Caco-2 (cell line): ENCODE measurements at regions not wholly inside any gene's neighbourhood (a gene's known extent, or its start where the extent isn't known, plus 50 kb on each side); places are given as distances from the start of the nearest gene placed in this dataset.

ENCODE experiments used
- BruUV-seq: library from RNA; stranded (reverse); fragments of 400-500 nt; replicated peaks from 2 replicates; lab custom pipeline; 2021; lab: Mats Ljungman, UMichigan
- CTCF ChIA-PET: fragments of 300-600 bp; sonication (Branson Sonifier 250); formaldehyde crosslinking; loops from one replicate; lab custom pipeline; 2022; ENCODE audit warnings: antibody characterized with exemption; lab: Charles Lee
- POLR2A ChIA-PET: fragments of 300-600 bp; sonication (Branson Sonifier 250); formaldehyde crosslinking; loops from one replicate; lab custom pipeline; 2022; ENCODE audit warnings: antibody characterized with exemption; lab: Charles Lee
- DNase-seq, 2 experiments: peaks; one replicate each; pipeline versions ENCODE4 v3.0.0 to v3.0.0-alpha.2; 2020 to 2022
- H3K27me3 ChIP-seq: replicated peaks from 2 replicates; pipeline ENCODE4 v1.6.0; 2011; ENCODE audit warnings: low read length; ENCODE audit not compliant: control insufficient read depth, insufficient read depth
- H3K36me3 ChIP-seq: 2 replicates; pipeline ENCODE4 v1.5.1; 2011; ENCODE audit warnings: low read length; ENCODE audit not compliant: control insufficient read depth, insufficient read depth
- H3K4me1 ChIP-seq: fragments of 250-450 bp; sonication (Bioruptor Pico); 2 replicates; pipeline ENCODE4 v1.5.1; 2020; ENCODE audit warnings: mild to moderate bottlenecking
- H3K4me3 ChIP-seq: 2 replicates; pipeline ENCODE4 v1.5.1; 2011; ENCODE audit warnings: low read depth, mild to moderate bottlenecking, control low read depth, low read length
- H3K9me3 ChIP-seq: fragments of 250-450 bp; sonication (Bioruptor Pico); 2 replicates; pipeline ENCODE4 v1.5.1; 2020; ENCODE audit warnings: mild to moderate bottlenecking, moderate library complexity
- H3K27ac Mint-ChIP-seq: one replicate; pipeline ENCODE4 v1.8.0; 2022; ENCODE audit warnings: mixed read lengths; ENCODE audit not compliant: unreplicated experiment
- H3K27me3 Mint-ChIP-seq: one replicate; pipeline ENCODE4 v1.8.0; 2022; ENCODE audit warnings: mixed read lengths; ENCODE audit not compliant: insufficient read depth, unreplicated experiment
- H3K36me3 Mint-ChIP-seq: one replicate; pipeline ENCODE4 v1.8.0; 2022; ENCODE audit warnings: mild to moderate bottlenecking, mixed read lengths; ENCODE audit not compliant: insufficient read depth, unreplicated experiment
- H3K4me1 Mint-ChIP-seq: one replicate; pipeline ENCODE4 v1.8.0; 2022; ENCODE audit warnings: low read depth, mixed read lengths; ENCODE audit not compliant: unreplicated experiment
- H3K4me3 Mint-ChIP-seq: one replicate; pipeline ENCODE4 v1.8.0; 2022; ENCODE audit warnings: mild to moderate bottlenecking, moderate library complexity, mixed read lengths; ENCODE audit not compliant: unreplicated experiment
- H3K9me3 Mint-ChIP-seq: one replicate; pipeline ENCODE4 v1.8.0; 2022; ENCODE audit warnings: mixed read lengths; ENCODE audit not compliant: unreplicated experiment
- CTCF ChIP-seq, 2 experiments: fragments of 200-600 bp in 1 of 2; IDR thresholded peaks; 1 replicate in 1 of 2; 2 replicates in 1 of 2; pipeline versions ENCODE4 v1.5.1 to v1.8.0; 2011 to 2022; ENCODE audit warnings: antibody characterized with exemption in 1 of 2, control low read depth in 1 of 2, inconsistent platforms in 1 of 2, low read depth in 1 of 2, low read length in 1 of 2, mild to moderate bottlenecking in 1 of 2, moderate library complexity in 1 of 2; ENCODE audit not compliant: insufficient read depth in 1 of 2, severe bottlenecking in 1 of 2, unreplicated experiment in 1 of 2
- intact Hi-C: fragments of 100-400 bp; cut with micrococcal nuclease; formaldehyde crosslinking; loops from one replicate; pipeline ENCODE4 v1.10.0; 2022; ENCODE audit not compliant: unreplicated experiment

DNA sequence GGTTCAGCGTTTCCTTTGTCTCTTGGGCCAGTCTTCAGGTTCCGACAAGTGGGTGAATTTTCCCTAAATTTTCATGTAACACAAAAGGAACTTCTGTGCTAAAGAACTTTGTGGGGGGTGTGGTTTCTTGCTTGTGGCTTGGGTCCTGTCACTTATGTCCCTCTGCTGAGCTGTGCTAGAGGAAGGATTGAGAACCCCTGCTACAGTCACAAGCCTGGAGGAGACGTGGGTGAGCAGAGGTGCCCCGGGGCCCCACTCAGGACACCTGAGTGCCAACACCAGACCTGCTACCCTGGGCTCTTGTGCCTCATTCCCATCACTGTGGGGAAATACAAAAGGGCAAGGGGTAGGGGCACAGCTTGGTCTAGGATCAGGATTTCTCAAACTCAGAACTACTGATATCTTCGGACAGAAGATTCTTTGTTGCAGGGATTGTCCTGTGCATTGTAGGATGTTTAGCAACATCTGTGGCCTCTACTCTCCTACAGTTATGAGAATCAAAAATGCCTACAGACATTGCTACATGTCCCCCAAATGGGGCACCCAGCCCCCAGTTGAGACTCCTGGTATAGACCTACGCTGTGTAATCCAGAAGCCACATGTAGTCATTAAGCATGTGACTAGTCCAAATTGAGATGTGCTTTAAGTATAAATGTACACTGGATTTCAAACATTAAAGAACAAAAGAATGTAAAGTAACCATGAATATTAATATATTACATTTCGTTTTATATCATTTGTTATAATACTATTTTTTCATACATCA, 128.7 kb downstream of the LY86 start:
- ChIA-PET CTCF (no interaction called here), POLR2A (no interaction called here)
- H3K4me3 Mint-ChIP-seq: no peak overlapping the region

GRCh38 chr6:6717953-6718352, 129.4 kb downstream of the LY86 start:
- no peaks in the 10 kb centered on the region for H3K27me3 ChIP-seq
- H3K4me3 Mint-ChIP-seq: no peak overlapping the region
- intact Hi-C loops: no loop called here
- no peaks in the 10 kb centered on the region for H3K36me3 Mint-ChIP-seq
- H3K4me1 ChIP-seq: peaks cover 4% of the 10 kb centered on the region
- peaks cover 9% of the 10 kb centered on the region for H3K4me1 Mint-ChIP-seq
- ChIA-PET CTCF (no interaction called here), POLR2A (no interaction called here)
- H3K27ac Mint-ChIP-seq: no peak overlapping the region
- H3K27me3 Mint-ChIP-seq: no peaks in the 10 kb centered on the region
- no peak overlapping the region for H3K4me3 ChIP-seq
- no peaks in the 10 kb centered on the region for H3K9me3 ChIP-seq
- no TSS peak for BruUV-seq
- no peaks in the 10 kb centered on the region for H3K36me3 ChIP-seq
- no peaks in the 10 kb centered on the region for H3K9me3 Mint-ChIP-seq
- no peak for DNase-seq
- no peak for TF ChIP-seq CTCF (IDR thresholded peaks at IDR 0.05; ENCODE audit: insufficient read depth in 1 of 2, low read depth in 1 of 2, low read length in 1 of 2, severe bottlenecking in 1 of 2, unreplicated experiment in 1 of 2)

More for the DNA sequence above, 128.7 kb downstream of the LY86 start:
- BruUV-seq: no TSS peak
- peaks cover 10% of the 10 kb centered on the region; the same call in 1 of the 2 replicates for H3K4me1 ChIP-seq
- no peaks in the 10 kb centered on the region for H3K27me3 Mint-ChIP-seq
- DNase-seq: no peak
- H3K9me3 ChIP-seq: no peaks in the 10 kb centered on the region
- H3K4me3 ChIP-seq: no peak overlapping the region
- H3K9me3 Mint-ChIP-seq: no peaks in the 10 kb centered on the region
- peaks cover 12% of the 10 kb centered on the region for H3K4me1 Mint-ChIP-seq
- H3K36me3 Mint-ChIP-seq: no peaks in the 10 kb centered on the region
- H3K27me3 ChIP-seq: no peaks in the 10 kb centered on the region
- no peaks in the 10 kb centered on the region for H3K36me3 ChIP-seq
- no peak overlapping the region for H3K27ac Mint-ChIP-seq
- intact Hi-C loops: no loop called here
- no peak for TF ChIP-seq CTCF (IDR thresholded peaks at IDR 0.05; ENCODE audit: insufficient read depth in 1 of 2, low read depth in 1 of 2, low read length in 1 of 2, severe bottlenecking in 1 of 2, unreplicated experiment in 1 of 2)

- Mint-ChIP-seq H3K4me1 (peaks cover 30% of the 10 kb centered on the region), H3K27me3 (no peaks in the 10 kb centered on the region), H3K9me3 (no peaks in the 10 kb centered on the region), H3K36me3 (no peaks in the 10 kb centered on the region), H3K27ac (no peak overlapping the region), H3K4me3 (no peak overlapping the region)
- H3K4me1 ChIP-seq: peaks cover 22% of the 10 kb centered on the region
- POLR2A ChIA-PET: no interaction called here
- intact Hi-C loops: loop anchor here (5.0 to 10.0 kb wide), 4 partner anchors 193 to 541 kb away; no protein-coding TSS in a partner anchor
- no peak for DNase-seq
- H3K27me3 ChIP-seq: no peaks in the 10 kb centered on the region
- no peak for TF ChIP-seq CTCF (IDR thresholded peaks at IDR 0.05; ENCODE audit: insufficient read depth in 1 of 2, low read depth in 1 of 2, low read length in 1 of 2, severe bottlenecking in 1 of 2, unreplicated experiment in 1 of 2)
- H3K4me3 ChIP-seq: no peak overlapping the region
- BruUV-seq: no TSS peak
- H3K36me3 ChIP-seq: no peaks in the 10 kb centered on the region
- H3K9me3 ChIP-seq: no peaks in the 10 kb centered on the region
- CTCF ChIA-PET: interaction anchor here (0.6 to 1.7 kb wide), 3 partner anchors 25 to 386 kb away, joined by 3 to 4 read pairs (median 4); no protein-coding TSS in a partner anchor
Observed at GRCh38 chr6:6721606-6722005, 133.1 kb downstream of the LY86 start.
